Trophoblast cell (in vitro differentiated cells and primary cell): ENCODE measurements at regions not wholly inside any gene's neighbourhood (a gene's known extent, or its start where the extent isn't known, plus 50 kb on each side); places are given as distances from the start of the nearest gene placed in this dataset.
A peak's percentile ranks its signal among the peaks of the same experiment; 100 is the strongest.

Experiments used
- DNase-seq, 2 donors: peaks; one replicate each; pipeline ENCODE4 v3.0.0-alpha.2; 2016
- H2AFZ ChIP-seq: 2 replicates; pipeline ENCODE4 v1.6.1; 2013; ENCODE audit warnings: low read length, moderate library complexity, mild to moderate bottlenecking; ENCODE audit not compliant: insufficient read depth, poor library complexity
- H2AK5ac ChIP-seq: 2 replicates; pipeline ENCODE4 v1.6.1; 2013; ENCODE audit warnings: mild to moderate bottlenecking, low read length
- H2BK120ac ChIP-seq: 2 replicates; pipeline ENCODE4 v1.6.1; 2013; ENCODE audit warnings: low read length, mild to moderate bottlenecking, moderate library complexity; ENCODE audit not compliant: insufficient read depth, poor library complexity
- H2BK12ac ChIP-seq: 2 replicates; pipeline ENCODE4 v1.6.1; 2013; ENCODE audit warnings: mild to moderate bottlenecking, low read length, moderate library complexity
- H2BK5ac ChIP-seq: 2 replicates; pipeline ENCODE4 v1.6.1; 2013; ENCODE audit warnings: low read length, low read depth, moderate library complexity, mild to moderate bottlenecking; ENCODE audit not compliant: poor library complexity
- H3K14ac ChIP-seq: 2 replicates; pipeline ENCODE4 v1.6.1; 2013; ENCODE audit warnings: mild to moderate bottlenecking, low read length
- H3K18ac ChIP-seq: 2 replicates; pipeline ENCODE4 v1.6.1; 2013; ENCODE audit warnings: mild to moderate bottlenecking, low read length
- H3K23ac ChIP-seq: 2 replicates; pipeline ENCODE4 v1.6.1; 2013; ENCODE audit warnings: low read length
- H3K27ac ChIP-seq: 2 replicates; pipeline ENCODE4 v1.5.1; 2013; ENCODE audit warnings: low read depth, mild to moderate bottlenecking, inconsistent platforms, low read length, moderate library complexity
- H3K27me3 ChIP-seq: 2 replicates; pipeline ENCODE4 v1.6.1; 2013; ENCODE audit warnings: inconsistent platforms, mild to moderate bottlenecking, low read length, moderate library complexity; ENCODE audit not compliant: insufficient read depth
- H3K36me3 ChIP-seq, 2 experiments: 1 replicate in 1 of 2; 2 replicates in 1 of 2; pipeline ENCODE4 v1.6.1; 2013; ENCODE audit warnings: low read length in 2 of 2, mild to moderate bottlenecking in 2 of 2, moderate library complexity in 1 of 2; ENCODE audit not compliant: insufficient read depth in 2 of 2, control insufficient read depth in 1 of 2
- H3K4ac ChIP-seq: 2 replicates; pipeline ENCODE4 v1.6.1; 2013; ENCODE audit warnings: low read depth, mild to moderate bottlenecking, low read length, moderate library complexity
- H3K4me1 ChIP-seq, 2 experiments: 1 replicate in 1 of 2; 2 replicates in 1 of 2; pipeline ENCODE4 v1.6.1; 2013; ENCODE audit warnings: low read length in 2 of 2, mild to moderate bottlenecking in 2 of 2, moderate library complexity in 1 of 2; ENCODE audit not compliant: insufficient read depth in 2 of 2, control insufficient read depth in 1 of 2
- H3K4me2 ChIP-seq: 2 replicates; pipeline ENCODE4 v1.6.1; 2013; ENCODE audit warnings: inconsistent platforms, mild to moderate bottlenecking, low read length, moderate library complexity
- H3K4me3 ChIP-seq: 2 replicates; pipeline ENCODE4 v1.5.1; 2013; ENCODE audit warnings: mild to moderate bottlenecking, low read depth, low read length, inconsistent platforms
- H3K79me1 ChIP-seq: one replicate; pipeline ENCODE4 v1.6.1; 2013; ENCODE audit warnings: low read length
- H3K79me2 ChIP-seq: 2 replicates; pipeline ENCODE4 v1.6.1; 2013; ENCODE audit warnings: low read length, mild to moderate bottlenecking; ENCODE audit not compliant: control insufficient read depth, insufficient read depth, poor library complexity
- H3K9ac ChIP-seq: 2 replicates; pipeline ENCODE4 v1.6.1; 2013; ENCODE audit warnings: mild to moderate bottlenecking, low read length
- H3K9me3 ChIP-seq: 2 replicates; pipeline ENCODE4 v1.6.1; 2013; ENCODE audit warnings: low read depth, mild to moderate bottlenecking, control low read depth, inconsistent platforms, low read length; ENCODE audit not compliant: insufficient read depth
- H4K12ac ChIP-seq: 2 replicates; pipeline ENCODE4 v1.6.1; 2013; ENCODE audit warnings: low read depth, mild to moderate bottlenecking, low read length, moderate library complexity
- H4K8ac ChIP-seq: 2 replicates; pipeline ENCODE4 v1.6.1; 2013; ENCODE audit warnings: low read depth, mild to moderate bottlenecking, low read length, moderate library complexity
- H4K91ac ChIP-seq: one replicate; pipeline ENCODE4 v1.6.1; 2013; ENCODE audit warnings: low read depth, mild to moderate bottlenecking, low read length, moderate library complexity
- WGBS: extraction: QIAGEN DNeasy Blood & Tissue Kit; methylation state at CpG from one replicate; pipeline ENCODE4 v1.1.7; 2013; ENCODE audit warnings: missing lambda C conversion rate; ENCODE audit not compliant: insufficient read length, insufficient coverage; ENCODE audit errors: extremely low coverage; 5-methylcytosine and 5-hydroxymethylcytosine counted together

DNA sequence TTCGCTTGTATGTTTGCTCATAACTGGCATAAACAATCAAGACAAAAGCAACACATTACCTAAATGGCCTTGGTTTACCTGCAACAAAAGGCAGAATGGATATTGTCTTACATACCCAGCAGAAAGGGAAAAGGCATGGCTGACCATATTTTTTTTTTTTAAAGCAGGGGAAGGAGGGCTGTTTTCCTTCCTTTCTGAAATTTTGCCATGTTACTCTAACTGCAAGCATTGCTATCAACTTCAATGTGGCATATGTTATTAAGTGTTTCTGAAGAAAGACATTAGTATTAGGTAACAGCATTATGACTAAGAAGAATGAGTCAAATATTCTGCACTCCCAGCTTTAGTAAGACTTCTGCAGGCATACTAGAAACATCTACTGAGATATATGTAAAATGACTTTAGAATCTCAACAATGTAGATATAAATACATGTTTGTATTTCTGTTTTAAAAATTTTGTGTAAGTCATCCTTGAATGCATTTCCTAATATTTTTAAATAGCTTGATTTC lies 512.6 kb upstream of the FAM241A start:
- no peak overlapping the region for H3K4me3 ChIP-seq
- no peaks in the 10 kb centered on the region for H3K27me3 ChIP-seq
- H3K18ac ChIP-seq, result no peak overlapping the region
- no peak overlapping the region for H2AFZ ChIP-seq
- no peak overlapping the region for H3K4ac ChIP-seq
- H3K27ac ChIP-seq, result no peak overlapping the region
- no peak overlapping the region for H3K4me2 ChIP-seq
- no peak overlapping the region for H4K91ac ChIP-seq
- no peak overlapping the region for H3K9ac ChIP-seq
- H2BK5ac ChIP-seq, result no peak overlapping the region
- DNase-seq, result peak in 1 of 2 donors; percentile 48
- H3K79me1 ChIP-seq, result no peaks in the 10 kb centered on the region
- H3K4me1 ChIP-seq, result no peaks in the 10 kb centered on the region
- H2BK120ac ChIP-seq, result no peak overlapping the region
- no peaks in the 10 kb centered on the region for H3K79me2 ChIP-seq
- no peak overlapping the region for H4K12ac ChIP-seq
- no peak overlapping the region for H3K14ac ChIP-seq
- H2AK5ac ChIP-seq, result no peak overlapping the region
- H2BK12ac ChIP-seq, result no peak overlapping the region
- H4K8ac ChIP-seq, result no peak overlapping the region
- WGBS, result no CpG with 5 or more reads among the region's 1 CpG
- H3K23ac ChIP-seq, result no peak overlapping the region
- H3K36me3 ChIP-seq, result no peaks in the 10 kb centered on the region
- peaks cover 4% of the 10 kb centered on the region for H3K9me3 ChIP-seq

DNA sequence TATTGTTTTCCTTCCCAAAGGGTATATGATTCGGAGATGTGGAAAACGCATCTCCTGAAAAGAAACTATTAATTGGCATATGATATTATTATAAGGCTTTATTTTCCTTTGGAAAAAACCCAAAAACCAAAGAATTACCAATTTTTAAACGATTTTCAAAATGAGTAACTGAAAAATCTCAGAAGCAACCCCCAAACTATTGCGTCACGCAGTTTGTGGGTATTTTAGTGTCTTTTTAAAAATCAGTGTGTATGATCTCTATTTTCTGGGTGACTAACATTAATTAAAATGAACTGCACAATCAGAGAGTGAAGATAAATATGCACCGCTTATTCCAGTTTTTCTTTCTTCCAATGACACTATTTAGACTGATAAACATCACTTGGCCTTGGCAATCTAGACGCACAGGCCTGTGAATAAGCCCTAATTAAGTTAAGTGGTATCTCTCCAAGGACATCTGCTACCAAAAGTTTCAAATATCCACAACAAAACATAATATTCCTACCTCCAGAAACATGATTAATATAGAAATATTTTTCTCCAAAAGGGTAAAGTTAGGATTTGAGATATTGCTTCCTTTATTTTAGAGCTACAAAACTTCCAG lies 511.5 kb upstream of the FAM241A start:
- no peak overlapping the region for H4K12ac ChIP-seq
- H3K27ac ChIP-seq, result no peak overlapping the region
- no peak overlapping the region for H3K4me2 ChIP-seq
- H2BK120ac ChIP-seq, result no peak overlapping the region
- H3K23ac ChIP-seq, result no peak overlapping the region
- no peaks in the 10 kb centered on the region for H3K4me1 ChIP-seq
- H2BK5ac ChIP-seq, result no peak overlapping the region
- no peak overlapping the region for H2AFZ ChIP-seq
- H3K4ac ChIP-seq, result no peak overlapping the region
- H2AK5ac ChIP-seq, result no peak overlapping the region
- H3K27me3 ChIP-seq, result no peaks in the 10 kb centered on the region
- H3K36me3 ChIP-seq, result no peaks in the 10 kb centered on the region
- no peaks in the 10 kb centered on the region for H3K9me3 ChIP-seq
- no peak overlapping the region for H4K8ac ChIP-seq
- H4K91ac ChIP-seq, result no peak overlapping the region
- H3K79me1 ChIP-seq, result no peaks in the 10 kb centered on the region
- DNase-seq, result no peak
- no peak overlapping the region for H3K4me3 ChIP-seq
- no peak overlapping the region for H3K14ac ChIP-seq
- no CpG with 5 or more reads among the region's 7 CpGs for WGBS
- H3K79me2 ChIP-seq, result no peaks in the 10 kb centered on the region
- H2BK12ac ChIP-seq, result no peak overlapping the region
- no peak overlapping the region for H3K18ac ChIP-seq
- H3K9ac ChIP-seq, result no peak overlapping the region

DNA sequence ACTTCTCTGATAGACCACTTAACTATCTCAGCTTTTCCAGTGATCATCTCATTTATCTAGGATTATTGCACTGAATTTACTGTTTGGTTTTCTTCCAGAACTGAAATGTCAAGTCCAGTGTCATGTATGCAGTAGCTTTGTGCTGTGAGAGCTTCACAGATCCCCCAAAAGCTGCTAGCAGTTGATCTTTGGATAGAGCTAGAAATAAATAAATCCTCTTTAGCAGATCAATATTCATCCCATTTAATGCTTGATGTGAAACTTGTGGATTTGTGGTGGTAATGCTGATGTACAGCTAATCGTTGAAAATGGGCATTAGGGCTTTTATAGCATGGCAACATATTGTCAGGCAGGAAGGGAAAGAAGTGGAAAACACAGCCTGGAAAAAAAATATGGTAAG lies 509.6 kb upstream of the FAM241A start:
- Histone ChIP-seq H3K4me1 (no peaks in the 10 kb centered on the region), H3K4me3 (no peak overlapping the region), H3K79me2 (no peaks in the 10 kb centered on the region), H4K12ac (no peak overlapping the region), H3K4me2 (no peak overlapping the region), H3K27ac (no peak overlapping the region), H4K8ac (no peak overlapping the region), H2AFZ (no peak overlapping the region), H2BK5ac (no peak overlapping the region), H3K23ac (no peak overlapping the region), H4K91ac (no peak overlapping the region), H2BK12ac (no peak overlapping the region), H3K79me1 (no peaks in the 10 kb centered on the region), H3K9ac (no peak overlapping the region), H3K14ac (no peak overlapping the region), H3K36me3 (no peaks in the 10 kb centered on the region), H3K4ac (no peak overlapping the region), H3K18ac (no peak overlapping the region), H3K27me3 (no peaks in the 10 kb centered on the region), H2BK120ac (no peak overlapping the region), H3K9me3 (no peaks in the 10 kb centered on the region), H2AK5ac (no peak overlapping the region)
- DNase-seq, result no peak
- no CpG with 5 or more reads among the region's 1 CpG for WGBS

DNA sequence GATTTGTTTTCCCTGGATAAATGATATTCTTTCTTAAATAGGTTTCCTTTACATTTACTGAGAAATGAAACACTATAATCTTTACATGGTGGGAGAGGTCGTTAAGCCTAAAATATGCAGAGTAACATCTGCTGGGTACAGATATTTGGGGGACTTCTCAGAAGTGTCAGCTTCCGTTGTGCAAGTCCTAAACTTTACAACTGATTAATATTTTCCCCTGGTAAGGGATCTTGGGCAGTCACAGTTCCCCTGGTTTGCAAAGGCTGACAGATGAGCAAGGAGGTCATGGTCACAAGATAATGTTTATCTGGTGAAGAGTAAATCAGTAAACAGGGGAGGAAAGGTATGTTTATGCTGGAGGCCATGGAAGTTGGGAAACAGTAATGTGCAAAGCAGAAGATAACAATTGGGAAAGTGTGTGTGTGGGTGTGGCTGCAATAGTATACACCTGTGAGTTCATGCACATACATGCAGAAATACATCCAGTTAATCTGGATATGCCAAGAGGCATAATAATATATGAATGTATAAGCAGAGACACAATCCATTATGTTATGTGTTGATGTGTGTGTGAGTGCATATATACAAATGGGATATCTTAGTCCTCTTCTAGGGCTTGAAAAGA lies 508.2 kb upstream of the FAM241A start:
- Histone ChIP-seq H2BK5ac (no peak overlapping the region), H3K79me2 (no peaks in the 10 kb centered on the region), H3K4me2 (no peak overlapping the region), H3K79me1 (no peaks in the 10 kb centered on the region), H4K91ac (no peak overlapping the region), H3K9me3 (no peaks in the 10 kb centered on the region), H2BK12ac (no peak overlapping the region), H3K4me3 (no peak overlapping the region), H3K27me3 (no peaks in the 10 kb centered on the region), H3K23ac (no peak overlapping the region), H3K4ac (no peak overlapping the region), H3K9ac (no peak overlapping the region), H3K27ac (no peak overlapping the region), H3K4me1 (no peaks in the 10 kb centered on the region), H3K14ac (no peak overlapping the region), H4K12ac (no peak overlapping the region), H2AFZ (no peak overlapping the region), H3K36me3 (no peaks in the 10 kb centered on the region), H3K18ac (no peak overlapping the region), H2BK120ac (no peak overlapping the region), H4K8ac (no peak overlapping the region), H2AK5ac (no peak overlapping the region)
- no CpG with 5 or more reads among the region's 2 CpGs for WGBS
- DNase-seq, result peak; percentile 17 to 66
